Ishikawa (cell line): ENCODE measurements at regions not wholly inside any gene's neighbourhood (a gene's known extent, or its start where the extent isn't known, plus 50 kb on each side); places are given as distances from the start of the nearest gene placed in this dataset.

ENCODE experiments used
- EP300 ChIP-seq: IDR thresholded peaks from 2 replicates; pipeline ENCODE4 v1.6.1; 2012; ENCODE audit warnings: borderline replicate concordance
- RAD21 ChIP-seq: IDR thresholded peaks from 2 replicates; pipeline ENCODE4 v1.6.1; 2012; ENCODE audit warnings: low read depth
- YY1 ChIP-seq: IDR thresholded peaks from 2 replicates; pipeline ENCODE4 v1.6.1; 2012; ENCODE audit warnings: low read depth

- TF ChIP-seq RAD21 (no peak), EP300 (no peak), YY1 (no peak)
Measured at GRCh38 chr6:92399911-92400310, 1019.4 kb downstream of the EPHA7 start.
